Psoas muscle (tissue), 7 donors: ENCODE measurements at regions not wholly inside any gene's neighbourhood (a gene's known extent, or its start where the extent isn't known, plus 50 kb on each side); places are given as distances from the start of the nearest gene placed in this dataset.
A peak's percentile ranks its signal among the peaks of the same experiment; 100 is the strongest.

Experiments
- ATAC-seq, 4 donors: fragments of 200-7000 bp; cut with Tn5 transposase; one replicate each; pipeline ENCODE4 v1.9.1; 2020; ENCODE audit warnings: moderate library complexity in 3 of 4, mild to moderate bottlenecking in 2 of 4
- DNase-seq, 2 donors: peaks; one replicate each; pipeline ENCODE4 v3.0.0-alpha.2; 2020
- H3K27ac ChIP-seq: fragments of 200-600 bp; one replicate; pipeline ENCODE4 v1.8.0; 2022
- H3K27me3 ChIP-seq, 3 donors: fragments of 200-600 bp in 1 of 3; one replicate each; pipeline versions ENCODE4 v1.6.1 to v1.8.0; 2013 to 2022; ENCODE audit warnings: low read length in 2 of 3, mild to moderate bottlenecking in 2 of 3, moderate library complexity in 1 of 3; ENCODE audit not compliant: insufficient read depth in 3 of 3
- H3K36me3 ChIP-seq, 2 donors: fragments of 200-600 bp in 1 of 2; one replicate each; pipeline versions ENCODE4 v1.6.1 to v1.8.0; 2013 to 2022; ENCODE audit warnings: low read depth in 1 of 2, mild to moderate bottlenecking in 1 of 2, moderate library complexity in 1 of 2; ENCODE audit not compliant: insufficient read depth in 1 of 2
- H3K4me1 ChIP-seq: fragments of 200-600 bp; one replicate; pipeline ENCODE4 v1.8.0; 2022
- H3K4me3 ChIP-seq: fragments of 200-600 bp; one replicate; pipeline ENCODE4 v1.8.0; 2022; ENCODE audit warnings: mild to moderate bottlenecking
- H3K9me3 ChIP-seq: fragments of 200-600 bp; one replicate; pipeline ENCODE4 v1.8.0; 2022
- CTCF ChIP-seq: fragments of 200-600 bp; IDR thresholded peaks from one replicate; pipeline ENCODE4 v1.8.0; 2022; ENCODE audit warnings: antibody characterized with exemption
- WGBS, 3 donors: extraction: QIAGEN DNeasy Blood & Tissue Kit; methylation state at CpG; one replicate each; pipeline versions ENCODE4 v1.1.6 to v1.1.7; 2013; 5-methylcytosine and 5-hydroxymethylcytosine counted together
- intact Hi-C, 2 donors: fragments of 100-400 bp; cut with DNase I; formaldehyde crosslinking; loops; one replicate each; pipeline versions ENCODE4 v1.11.0 to v1.14.2; 2022
- donor health status: healthy with polysubstance abuse.
- donor health status: DM: no; HTN: no; CAD: no; lungs with moderate emphysema.
- donor health status: Bipolar disorder and iron deficiency.
- donor health status: healthy.
- donor health status: DM: yes; HTN: yes; CAD: no.
- donor health status: DM: no; HTN: no; CAD: no.
- donor health status: DM: yes; HTN: yes; CAD: no.

GRCh38 chr18:24757134-24757533 lies 296.7 kb downstream of the HRH4 start:
- intact Hi-C loops: no loop called here

GRCh38 chr18:24761765-24762164 lies 301.3 kb downstream of the HRH4 start:
- DNase-seq (no peak), ATAC-seq (no peak)
- Histone ChIP-seq H3K27ac (no peak overlapping the region), H3K4me3 (no peak overlapping the region), H3K9me3 (peaks cover 3% of the 10 kb centered on the region), H3K36me3 (no peaks in the 10 kb centered on the region), H3K27me3 (peaks cover 0 to 2% (median 0%) of the 10 kb centered on the region in 3 donors), H3K4me1 (no peaks in the 10 kb centered on the region)
- intact Hi-C loops: no loop called here
- no peak for TF ChIP-seq CTCF

More at GRCh38 chr18:24757134-24757533, 296.7 kb downstream of the HRH4 start:
- TF ChIP-seq CTCF: no peak
- H3K27me3 ChIP-seq: peaks cover 0 to 2% (median 0%) of the 10 kb centered on the region in 3 donors
- peaks cover 3% of the 10 kb centered on the region for H3K9me3 ChIP-seq
- H3K36me3 ChIP-seq: no peaks in the 10 kb centered on the region
- no peak for ATAC-seq
- H3K4me3 ChIP-seq: no peak overlapping the region
- no peak for DNase-seq
- no peaks in the 10 kb centered on the region for H3K4me1 ChIP-seq
- H3K27ac ChIP-seq: no peak overlapping the region

GRCh38 chr18:24762511-24762910 lies 302.1 kb downstream of the HRH4 start:
- WGBS, 3 donors: 0 to 14% (median 3%) methylated on average over 1 of the region's 1 CpG
- intact Hi-C loops: no loop called here
- Histone ChIP-seq H3K36me3 (no peaks in the 10 kb centered on the region), H3K27me3 (no peaks in the 10 kb centered on the region), H3K9me3 (peaks cover 3% of the 10 kb centered on the region), H3K4me3 (no peak overlapping the region), H3K4me1 (no peaks in the 10 kb centered on the region), H3K27ac (no peak overlapping the region)
- TF ChIP-seq CTCF: no peak
- no peak for ATAC-seq
- DNase-seq: no peak

GRCh38 chr18:24763765-24764513 lies 303.5 kb downstream of the HRH4 start:
- intact Hi-C loops: no loop called here
- Histone ChIP-seq H3K27me3 (no peaks in the 10 kb centered on the region), H3K36me3 (no peaks in the 10 kb centered on the region), H3K4me1 (no peaks in the 10 kb centered on the region), H3K9me3 (peaks cover 3% of the 10 kb centered on the region), H3K27ac (no peak overlapping the region), H3K4me3 (no peak overlapping the region)
- peak in 1 of 2 donors; percentile 25 for DNase-seq
- WGBS, 3 donors: 27 to 36% (median 29%) methylated on average over 6 of the region's 6 CpGs
- ATAC-seq: peak in 3 of 4 donors; percentile 24 to 55 (median 38)
- no peak for TF ChIP-seq CTCF

- DNase-seq: no peak
- H3K27ac ChIP-seq: no peak overlapping the region
- intact Hi-C loops: no loop called here
- no peak overlapping the region for H3K4me3 ChIP-seq
- TF ChIP-seq CTCF: no peak
- no peaks in the 10 kb centered on the region for H3K4me1 ChIP-seq
- H3K27me3 ChIP-seq: no peaks in the 10 kb centered on the region
- no peaks in the 10 kb centered on the region for H3K36me3 ChIP-seq
- ATAC-seq: no peak
- 85 to 94% (median 91%) methylated on average over 5 of the region's 5 CpGs for WGBS, 3 donors
- H3K9me3 ChIP-seq: peaks cover 3% of the 10 kb centered on the region
Observed at GRCh38 chr18:24764766-24765165, 304.3 kb downstream of the HRH4 start.
